Bone marrow (tissue), 2 donors: ENCODE measurements at regions not wholly inside any gene's neighbourhood (a gene's known extent, or its start where the extent isn't known, plus 50 kb on each side); places are given as distances from the start of the nearest gene placed in this dataset.

Source experiments
- DNase-seq, 2 donors: peaks; one replicate each; lab custom pipeline; 2025; lab: John Stamatoyannopoulos, UW

- no peak for DNase-seq
Measured at GRCh38 chr10:129106314-129106713, 360.7 kb upstream of the MGMT start.

- no peak for DNase-seq
Measured at GRCh38 chr10:129107525-129107924, 359.5 kb upstream of the MGMT start.

GRCh38 chr10:129108378-129108777 lies 358.7 kb upstream of the MGMT start:
- DNase-seq: no peak

GRCh38 chr10:129108994-129109393 lies 358.0 kb upstream of the MGMT start:
- DNase-seq: no peak

- DNase-seq: no peak
Measured at GRCh38 chr10:129110780-129111179, 356.3 kb upstream of the MGMT start.

GRCh38 chr10:129111922-129112321 lies 355.1 kb upstream of the MGMT start:
- DNase-seq: no peak

GRCh38 chr10:129114588-129114987 lies 352.5 kb upstream of the MGMT start:
- no peak for DNase-seq

GRCh38 chr10:129116371-129116770 lies 350.7 kb upstream of the MGMT start:
- no peak for DNase-seq

GRCh38 chr10:129120441-129120840 lies 346.6 kb upstream of the MGMT start:
- DNase-seq: no peak

- no peak for DNase-seq
Measured at GRCh38 chr10:129122846-129123245, 344.2 kb upstream of the MGMT start.

- DNase-seq: no peak
Measured at GRCh38 chr10:129123428-129123827, 343.6 kb upstream of the MGMT start.

GRCh38 chr10:129126982-129127381 lies 340.1 kb upstream of the MGMT start:
- no peak for DNase-seq

GRCh38 chr10:129131457-129132132 lies 335.4 kb upstream of the MGMT start:
- no peak for DNase-seq

- DNase-seq: no peak
Measured at GRCh38 chr10:129133856-129134255, 333.2 kb upstream of the MGMT start.

GRCh38 chr10:129134371-129134770 lies 332.7 kb upstream of the MGMT start:
- no peak for DNase-seq

- DNase-seq: no peak
Measured at GRCh38 chr10:129135624-129136023, 331.4 kb upstream of the MGMT start.

GRCh38 chr10:129136074-129136473 lies 331.0 kb upstream of the MGMT start:
- DNase-seq: no peak

- no peak for DNase-seq
Measured at GRCh38 chr10:129136951-129137350, 330.1 kb upstream of the MGMT start.

- peak in 1 of 2 donors; percentile 2 for DNase-seq
Measured at GRCh38 chr10:129140921-129141885, 325.8 kb upstream of the MGMT start.

GRCh38 chr10:129151281-129151680 lies 315.8 kb upstream of the MGMT start:
- no peak for DNase-seq

- no peak for DNase-seq
Measured at GRCh38 chr10:129156406-129156805, 310.6 kb upstream of the MGMT start.

GRCh38 chr10:129157185-129157584 lies 309.9 kb upstream of the MGMT start:
- no peak for DNase-seq

GRCh38 chr10:129161150-129161549 lies 305.9 kb upstream of the MGMT start:
- peak in 1 of 2 donors; percentile 1 for DNase-seq
